HG03442 (cell line): ENCODE measurements at regions not wholly inside any gene's neighbourhood (a gene's known extent, or its start where the extent isn't known, plus 50 kb on each side); places are given as distances from the start of the nearest gene placed in this dataset.

ENCODE experiments used
- ATAC-seq: cut with Tn5 transposase; IDR thresholded peaks from one replicate; pipeline ENCODE4 v1.9.1; 2021; ENCODE audit warnings: mild to moderate bottlenecking, moderate library complexity; ENCODE audit not compliant: unreplicated experiment

- no peak for ATAC-seq
These were observed 739.6 kb upstream of the CXADR start for GRCh38 chr21:16773206-16773605.

GRCh38 chr21:16775076-16775475, 737.8 kb upstream of the CXADR start:
- no peak for ATAC-seq

- ATAC-seq: no peak
These were observed 735.7 kb upstream of the CXADR start for GRCh38 chr21:16777041-16777720.

GRCh38 chr21:16788584-16788983, 724.3 kb upstream of the CXADR start:
- no peak for ATAC-seq

GRCh38 chr21:16789636-16790035, 723.2 kb upstream of the CXADR start:
- no peak for ATAC-seq

- no peak for ATAC-seq
These were observed 720.7 kb upstream of the CXADR start for GRCh38 chr21:16792101-16792500.

GRCh38 chr21:16794950-16795349, 717.9 kb upstream of the CXADR start:
- no peak for ATAC-seq

GRCh38 chr21:16796776-16797175, 716.1 kb upstream of the CXADR start:
- ATAC-seq: no peak

- ATAC-seq: no peak
These were observed 715.3 kb upstream of the CXADR start for GRCh38 chr21:16797540-16797939.

GRCh38 chr21:16797966-16798365, 714.9 kb upstream of the CXADR start:
- no peak for ATAC-seq

- ATAC-seq: no peak
These were observed 712.1 kb upstream of the CXADR start for GRCh38 chr21:16800536-16801275.

GRCh38 chr21:16811011-16811410, 701.8 kb upstream of the CXADR start:
- ATAC-seq: no peak

GRCh38 chr21:16811970-16812369, 700.9 kb upstream of the CXADR start:
- no peak for ATAC-seq

- ATAC-seq: no peak
These were observed 697.6 kb upstream of the CXADR start for GRCh38 chr21:16815243-16815642.

GRCh38 chr21:16821588-16821987, 691.3 kb upstream of the CXADR start:
- ATAC-seq: no peak

- no peak for ATAC-seq
These were observed 683.3 kb upstream of the CXADR start for GRCh38 chr21:16829532-16829931.

- no peak for ATAC-seq
These were observed 680.1 kb upstream of the CXADR start for GRCh38 chr21:16832791-16833190.

GRCh38 chr21:16834791-16835190, 678.1 kb upstream of the CXADR start:
- ATAC-seq: no peak

- ATAC-seq: no peak
These were observed 675.5 kb upstream of the CXADR start for GRCh38 chr21:16837321-16837720.

- no peak for ATAC-seq
These were observed 675.1 kb upstream of the CXADR start for GRCh38 chr21:16837721-16838120.

- ATAC-seq: no peak
These were observed 674.5 kb upstream of the CXADR start for GRCh38 chr21:16838331-16838730.

GRCh38 chr21:16840538-16840937, 672.3 kb upstream of the CXADR start:
- ATAC-seq: no peak
